Activated T-helper 17 cell treated with anti-CD3 and anti-CD28 coated beads, Interleukin-2, amount 50 U/mL, for 72 hours (primary cell): ENCODE measurements at regions not wholly inside any gene's neighbourhood (a gene's known extent, or its start where the extent isn't known, plus 50 kb on each side); places are given as distances from the start of the nearest gene placed in this dataset.

Experiments used
- ATAC-seq: fragments of 150-1000 bp; cut with Tn5 transposase; replicated peaks from 2 replicates; pipeline ENCODE4 v1.10.0; 2021; ENCODE audit warnings: mild to moderate bottlenecking, moderate library complexity
- H3K27ac Mint-ChIP-seq: one replicate; pipeline ENCODE4 v1.8.0; 2022; ENCODE audit warnings: mixed read lengths
- H3K27me3 Mint-ChIP-seq: one replicate; pipeline ENCODE4 v1.8.0; 2022; ENCODE audit warnings: mixed read lengths
- H3K36me3 Mint-ChIP-seq: one replicate; pipeline ENCODE4 v1.8.0; 2022; ENCODE audit warnings: low read depth, mild to moderate bottlenecking, mixed read lengths
- H3K4me1 Mint-ChIP-seq: one replicate; pipeline ENCODE4 v1.8.0; 2022; ENCODE audit warnings: mixed read lengths
- H3K4me3 Mint-ChIP-seq: one replicate; pipeline ENCODE4 v1.8.0; 2022; ENCODE audit warnings: mild to moderate bottlenecking, mixed read lengths
- H3K9me3 Mint-ChIP-seq: one replicate; pipeline ENCODE4 v1.8.0; 2022; ENCODE audit warnings: mixed read lengths

DNA sequence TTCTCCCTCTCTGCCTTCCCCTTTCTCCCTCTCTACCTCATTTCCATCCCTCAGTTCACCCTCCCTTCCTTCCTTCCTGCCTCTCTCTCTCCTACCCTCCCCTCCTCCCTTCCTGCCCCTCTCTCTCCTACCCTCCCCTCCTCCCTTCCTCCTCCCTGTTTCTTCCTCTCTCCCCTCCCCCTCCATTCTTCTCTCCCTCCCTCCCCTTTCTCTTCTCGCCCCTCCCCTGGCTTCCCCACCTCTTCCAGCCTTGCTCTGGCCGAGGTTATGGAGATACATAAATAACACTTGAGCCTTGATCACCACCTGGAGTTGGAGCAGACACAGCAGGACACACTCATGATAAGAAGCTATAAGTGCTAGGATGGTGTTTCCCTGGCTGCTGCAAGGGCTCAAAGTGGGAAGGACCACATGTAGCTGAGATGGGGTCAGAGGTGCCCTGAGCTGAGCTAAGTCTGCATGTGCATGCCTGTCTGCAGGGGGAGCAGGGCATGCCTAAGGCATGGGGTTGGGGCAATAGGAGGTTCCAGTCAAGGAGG lies 326.1 kb upstream of the HS6ST1 start:
- Mint-ChIP-seq H3K27me3 (no peaks in the 10 kb centered on the region), H3K4me1 (no peaks in the 10 kb centered on the region), H3K9me3 (no peaks in the 10 kb centered on the region), H3K4me3 (no peak overlapping the region), H3K36me3 (no peaks in the 10 kb centered on the region), H3K27ac (no peak overlapping the region)
- ATAC-seq, result no peak

DNA sequence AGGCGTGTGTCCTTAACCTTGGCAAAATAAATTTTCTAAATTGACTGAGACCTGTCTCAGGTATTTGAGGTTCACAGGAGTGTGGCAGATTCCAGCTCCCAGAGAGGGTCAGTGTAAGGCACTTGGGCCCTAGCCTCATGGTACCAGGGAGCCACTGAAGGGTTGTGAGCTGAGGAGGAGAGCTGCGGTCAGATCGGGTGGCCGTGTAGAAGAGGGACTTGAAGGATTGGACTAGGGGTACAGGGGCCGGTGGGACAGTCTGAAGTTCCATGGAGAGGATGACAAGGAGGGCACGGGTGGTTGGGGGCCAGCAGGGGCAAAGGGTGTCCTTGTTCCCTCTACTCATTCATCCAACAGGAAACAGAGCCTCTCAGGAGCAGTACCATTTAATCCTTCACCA lies 327.0 kb upstream of the HS6ST1 start:
- H3K36me3 Mint-ChIP-seq, result no peaks in the 10 kb centered on the region
- no peak overlapping the region for H3K4me3 Mint-ChIP-seq
- no peaks in the 10 kb centered on the region for H3K27me3 Mint-ChIP-seq
- H3K9me3 Mint-ChIP-seq, result no peaks in the 10 kb centered on the region
- H3K27ac Mint-ChIP-seq, result no peak overlapping the region
- H3K4me1 Mint-ChIP-seq, result no peaks in the 10 kb centered on the region
- no peak for ATAC-seq

DNA sequence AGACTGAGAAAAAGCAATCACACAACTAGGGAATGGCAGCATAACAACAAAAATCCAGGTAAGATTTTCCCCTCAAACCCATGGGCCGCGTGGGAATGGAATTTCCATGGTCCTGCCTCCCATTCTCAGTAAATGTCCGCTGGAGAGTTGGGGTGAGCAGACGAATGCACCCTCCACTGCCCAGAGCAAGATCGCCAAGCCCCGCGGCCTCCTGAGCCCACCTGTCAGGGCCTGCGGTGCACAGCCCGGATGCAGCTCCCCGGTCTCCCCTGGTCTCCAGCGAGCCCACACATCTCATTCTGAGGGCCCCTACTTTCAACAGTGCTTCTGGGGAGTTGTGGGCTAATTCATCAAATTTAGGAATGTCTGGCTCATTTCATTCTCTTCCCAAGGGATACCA lies 327.4 kb upstream of the HS6ST1 start:
- no peak for ATAC-seq
- H3K4me1 Mint-ChIP-seq, result no peaks in the 10 kb centered on the region
- no peaks in the 10 kb centered on the region for H3K9me3 Mint-ChIP-seq
- no peaks in the 10 kb centered on the region for H3K27me3 Mint-ChIP-seq
- H3K36me3 Mint-ChIP-seq, result no peaks in the 10 kb centered on the region
- no peak overlapping the region for H3K4me3 Mint-ChIP-seq
- H3K27ac Mint-ChIP-seq, result no peak overlapping the region

DNA sequence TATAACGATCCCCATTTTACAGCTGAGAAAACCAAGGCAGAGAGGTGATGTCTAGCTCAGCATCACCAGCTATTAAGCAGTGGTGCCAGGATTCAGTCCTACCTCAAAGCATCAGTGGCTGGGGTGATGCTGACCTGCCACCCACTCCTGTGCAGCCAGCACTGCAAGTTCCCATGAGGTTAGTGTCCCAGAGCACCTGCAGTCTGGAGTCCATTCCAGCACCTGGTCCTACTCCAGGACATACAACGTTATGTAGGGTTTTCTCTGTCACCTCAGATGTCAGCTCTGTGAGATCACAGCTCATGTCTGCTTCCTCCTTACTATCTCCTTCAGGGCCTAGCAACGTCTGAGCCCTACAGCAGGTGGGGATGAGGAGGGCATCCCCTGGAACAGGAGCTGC lies 328.0 kb upstream of the HS6ST1 start:
- Mint-ChIP-seq H3K27me3 (no peaks in the 10 kb centered on the region), H3K27ac (no peak overlapping the region), H3K9me3 (no peaks in the 10 kb centered on the region)

DNA sequence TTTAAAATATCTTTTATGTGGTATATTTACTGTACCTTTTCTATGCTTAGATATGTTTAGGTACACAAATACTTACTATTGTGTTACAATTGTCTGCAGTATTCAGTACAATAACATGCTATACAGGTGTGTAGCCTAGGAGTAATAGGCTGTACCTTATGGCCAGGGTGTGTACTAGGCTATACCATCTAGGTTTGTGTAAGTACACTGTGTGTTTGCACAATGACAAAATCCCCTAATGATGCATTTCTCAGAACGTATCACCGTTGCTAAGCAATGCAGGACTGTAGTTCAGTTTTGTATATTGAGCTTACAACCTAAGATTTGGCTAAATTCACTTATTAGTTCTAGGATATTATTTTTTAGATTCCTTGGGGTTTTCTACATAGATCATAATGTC lies 332.3 kb upstream of the HS6ST1 start:
- no peaks in the 10 kb centered on the region for H3K4me1 Mint-ChIP-seq
- peaks cover 11% of the 10 kb centered on the region for H3K27me3 Mint-ChIP-seq
- ATAC-seq, result peak; percentile 29
- no peaks in the 10 kb centered on the region for H3K9me3 Mint-ChIP-seq
- H3K36me3 Mint-ChIP-seq, result no peaks in the 10 kb centered on the region
- no peak overlapping the region for H3K4me3 Mint-ChIP-seq
- H3K27ac Mint-ChIP-seq, result no peak overlapping the region

More for the DNA sequence above, 328.0 kb upstream of the HS6ST1 start:
- no peak overlapping the region for H3K4me3 Mint-ChIP-seq
- H3K4me1 Mint-ChIP-seq, result no peaks in the 10 kb centered on the region
- peak; percentile 7 for ATAC-seq
- no peaks in the 10 kb centered on the region for H3K36me3 Mint-ChIP-seq

DNA sequence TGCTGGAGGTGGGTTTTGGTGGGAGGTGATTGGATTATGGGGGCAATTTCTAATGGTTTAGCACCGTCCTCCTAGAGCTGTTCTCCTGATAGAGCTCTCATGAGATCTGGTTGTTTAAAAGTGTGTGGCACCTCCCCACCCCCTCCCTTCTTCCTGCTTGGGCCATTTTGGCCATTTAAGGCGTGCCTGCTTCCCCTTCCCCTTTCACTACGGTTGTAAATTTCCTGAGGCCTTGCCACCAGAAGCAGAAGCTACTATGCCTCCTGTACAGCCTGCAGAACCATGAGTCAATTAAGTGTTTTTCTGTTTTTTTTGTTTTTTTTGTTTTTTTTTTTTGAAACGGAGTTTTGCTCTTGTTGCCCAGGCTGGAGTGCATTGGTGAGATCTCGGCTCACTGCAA lies 335.7 kb upstream of the HS6ST1 start:
- no peaks in the 10 kb centered on the region for H3K36me3 Mint-ChIP-seq
- no peaks in the 10 kb centered on the region for H3K4me1 Mint-ChIP-seq
- H3K4me3 Mint-ChIP-seq, result no peak overlapping the region
- no peak for ATAC-seq
- H3K27me3 Mint-ChIP-seq, result peaks cover 22% of the 10 kb centered on the region
- no peaks in the 10 kb centered on the region for H3K9me3 Mint-ChIP-seq
- H3K27ac Mint-ChIP-seq, result no peak overlapping the region

- Mint-ChIP-seq H3K36me3 (no peaks in the 10 kb centered on the region), H3K27ac (no peak overlapping the region), H3K9me3 (no peaks in the 10 kb centered on the region), H3K4me1 (no peaks in the 10 kb centered on the region), H3K27me3 (peaks cover 36% of the 10 kb centered on the region), H3K4me3 (no peak overlapping the region)
- no peak for ATAC-seq
These were observed 342.2 kb upstream of the HS6ST1 start for GRCh38 chr2:128660836-128661235.

- H3K36me3 Mint-ChIP-seq, result no peaks in the 10 kb centered on the region
- no peaks in the 10 kb centered on the region for H3K4me1 Mint-ChIP-seq
- H3K27ac Mint-ChIP-seq, result no peak overlapping the region
- H3K27me3 Mint-ChIP-seq, result peaks cover 40% of the 10 kb centered on the region
- ATAC-seq, result no peak
- H3K4me3 Mint-ChIP-seq, result no peak overlapping the region
- no peaks in the 10 kb centered on the region for H3K9me3 Mint-ChIP-seq
These were observed 342.6 kb upstream of the HS6ST1 start for GRCh38 chr2:128661311-128661710.

DNA sequence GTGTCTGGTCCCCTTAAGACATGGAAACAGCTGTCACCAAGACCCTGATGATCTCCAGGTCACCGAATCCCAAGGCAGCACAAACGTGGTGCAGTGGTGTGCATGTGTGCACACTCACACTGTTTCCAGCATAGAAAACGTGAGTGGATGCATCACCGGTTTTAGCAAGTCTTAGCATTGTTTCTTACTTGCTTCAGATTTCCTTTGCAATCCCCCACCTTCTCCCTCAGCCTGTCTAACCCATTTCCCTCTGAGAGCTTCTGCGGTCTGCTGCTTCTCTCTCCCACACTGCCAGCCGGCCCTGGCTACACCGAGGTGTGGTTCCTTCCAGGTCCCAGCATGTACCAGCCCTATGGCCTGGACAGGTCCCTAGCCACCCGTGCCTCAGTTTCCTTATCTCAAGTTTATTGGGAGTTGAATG lies 343.4 kb upstream of the HS6ST1 start:
- Mint-ChIP-seq H3K4me3 (no peak overlapping the region), H3K4me1 (no peaks in the 10 kb centered on the region), H3K9me3 (no peaks in the 10 kb centered on the region), H3K36me3 (no peaks in the 10 kb centered on the region), H3K27me3 (peaks cover 45% of the 10 kb centered on the region), H3K27ac (no peak overlapping the region)
- peak; percentile 6 for ATAC-seq

DNA sequence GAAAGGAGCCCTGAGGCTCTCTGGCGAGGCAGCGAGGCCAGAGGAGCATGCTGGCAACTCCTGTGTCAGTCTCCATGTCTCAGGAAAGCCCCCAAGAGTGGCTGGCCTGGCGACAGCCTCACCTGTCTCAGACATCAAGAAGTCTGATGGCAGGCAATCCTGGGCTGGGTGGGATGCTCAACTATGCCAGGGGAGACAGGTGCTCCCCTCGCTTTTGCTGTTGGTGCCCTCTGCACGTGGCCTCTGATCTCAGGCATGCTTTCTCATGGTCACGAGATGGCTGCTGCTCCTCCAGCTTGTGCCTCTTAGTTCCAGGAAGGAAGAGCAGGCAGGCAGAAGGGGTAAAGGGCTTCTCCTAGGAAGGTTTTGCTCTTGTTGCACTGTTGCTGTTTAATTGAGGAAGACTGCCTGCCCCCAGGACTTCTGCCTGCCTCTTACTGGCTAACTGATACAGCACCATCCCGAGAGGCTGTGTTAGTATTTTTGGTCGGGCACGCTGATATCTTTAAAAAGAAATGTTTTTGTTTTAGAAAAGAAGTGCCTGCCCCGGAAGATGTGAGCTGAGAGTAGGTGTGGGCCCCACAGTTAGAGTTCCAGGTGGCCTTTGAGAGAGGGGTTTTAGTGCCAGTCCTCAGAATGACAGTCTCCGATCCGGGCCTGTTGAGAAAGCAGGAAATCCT lies 344.8 kb upstream of the HS6ST1 start:
- Mint-ChIP-seq H3K27ac (no peak overlapping the region), H3K27me3 (peaks cover 45% of the 10 kb centered on the region), H3K9me3 (no peaks in the 10 kb centered on the region), H3K36me3 (no peaks in the 10 kb centered on the region), H3K4me3 (no peak overlapping the region), H3K4me1 (no peaks in the 10 kb centered on the region)
- ATAC-seq, result no peak

GRCh38 chr2:128664499-128664971 lies 345.9 kb upstream of the HS6ST1 start:
- no peaks in the 10 kb centered on the region for H3K4me1 Mint-ChIP-seq
- peaks cover 41% of the 10 kb centered on the region for H3K27me3 Mint-ChIP-seq
- ATAC-seq, result no peak
- H3K36me3 Mint-ChIP-seq, result no peaks in the 10 kb centered on the region
- no peak overlapping the region for H3K4me3 Mint-ChIP-seq
- H3K27ac Mint-ChIP-seq, result no peak overlapping the region
- H3K9me3 Mint-ChIP-seq, result no peaks in the 10 kb centered on the region

GRCh38 chr2:128665113-128665512 lies 346.4 kb upstream of the HS6ST1 start:
- Mint-ChIP-seq H3K4me3 (no peak overlapping the region), H3K9me3 (no peaks in the 10 kb centered on the region), H3K36me3 (no peaks in the 10 kb centered on the region), H3K27ac (no peak overlapping the region), H3K4me1 (no peaks in the 10 kb centered on the region), H3K27me3 (peaks cover 36% of the 10 kb centered on the region)
- no peak for ATAC-seq

- no peak for ATAC-seq
- H3K27ac Mint-ChIP-seq, result no peak overlapping the region
- peaks cover 33% of the 10 kb centered on the region for H3K27me3 Mint-ChIP-seq
- no peak overlapping the region for H3K4me3 Mint-ChIP-seq
- H3K4me1 Mint-ChIP-seq, result no peaks in the 10 kb centered on the region
- H3K9me3 Mint-ChIP-seq, result no peaks in the 10 kb centered on the region
- H3K36me3 Mint-ChIP-seq, result no peaks in the 10 kb centered on the region
These were observed 347.9 kb upstream of the HS6ST1 start for GRCh38 chr2:128666596-128666995.

DNA sequence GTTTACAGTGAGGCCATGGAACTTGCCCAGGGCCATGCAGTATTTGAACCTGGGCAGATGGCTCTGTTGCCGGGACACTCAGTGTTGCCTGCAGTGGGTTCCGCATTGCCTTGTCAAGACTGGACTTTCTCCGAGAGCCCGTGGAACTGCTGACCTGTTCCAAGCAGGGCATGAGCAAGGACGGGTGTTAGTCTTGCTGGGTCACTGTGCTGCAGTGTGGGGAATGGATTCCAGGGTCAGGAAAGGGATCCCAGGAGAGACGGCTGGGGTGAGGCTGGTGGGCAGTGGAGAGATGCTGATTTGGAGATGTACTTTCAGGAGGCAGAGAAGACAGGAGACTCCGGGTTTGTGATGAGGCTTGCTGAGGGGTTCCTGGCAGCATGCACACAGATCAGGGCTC lies 348.7 kb upstream of the HS6ST1 start:
- ATAC-seq, result no peak
- Mint-ChIP-seq H3K9me3 (no peaks in the 10 kb centered on the region), H3K36me3 (no peaks in the 10 kb centered on the region), H3K27ac (no peak overlapping the region), H3K27me3 (peaks cover 28% of the 10 kb centered on the region), H3K4me3 (no peak overlapping the region), H3K4me1 (no peaks in the 10 kb centered on the region)

DNA sequence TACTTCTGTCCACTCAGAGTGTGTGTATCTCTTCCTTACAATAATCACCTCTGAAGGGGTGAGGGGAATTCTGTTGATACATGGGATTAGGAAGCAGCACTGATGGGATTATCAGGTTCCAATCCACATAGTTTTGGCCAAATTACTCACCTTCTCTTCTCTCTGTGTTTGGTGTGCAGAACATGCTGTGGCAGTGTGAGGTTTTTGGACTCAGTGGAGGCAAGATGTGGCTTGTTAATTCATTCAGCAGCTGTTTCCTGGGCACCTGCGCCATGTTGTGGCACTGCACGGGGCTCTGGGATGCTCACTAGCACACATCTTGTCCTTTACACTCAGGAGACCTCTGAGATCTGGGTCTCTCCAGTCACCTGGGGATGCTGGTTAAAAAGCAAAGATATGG lies 350.3 kb upstream of the HS6ST1 start:
- H3K9me3 Mint-ChIP-seq, result no peaks in the 10 kb centered on the region
- no peaks in the 10 kb centered on the region for H3K36me3 Mint-ChIP-seq
- ATAC-seq, result no peak
- H3K27ac Mint-ChIP-seq, result no peak overlapping the region
- H3K4me1 Mint-ChIP-seq, result no peaks in the 10 kb centered on the region
- no peak overlapping the region for H3K4me3 Mint-ChIP-seq
- peaks cover 28% of the 10 kb centered on the region for H3K27me3 Mint-ChIP-seq
